Naive thymus-derived CD4-positive, alpha-beta T cell (primary cell): ENCODE measurements at regions not wholly inside any gene's neighbourhood (a gene's known extent, or its start where the extent isn't known, plus 50 kb on each side); places are given as distances from the start of the nearest gene placed in this dataset.

Experiments used
- ATAC-seq: fragments of 150-1000 bp; cut with Tn5 transposase; 2 replicates; pipeline ENCODE4 v1.10.0; 2021; ENCODE audit warnings: mild to moderate bottlenecking, moderate library complexity
- CTCF ChIA-PET: fragments of 350-600 bp; sonication (Branson Sonifier 250); formaldehyde crosslinking; loops from one replicate; lab custom pipeline; 2021; ENCODE audit warnings: antibody characterized with exemption; lab: Charles Lee
- POLR2A ChIA-PET: fragments of 350-600 bp; sonication (Branson Sonifier 250); formaldehyde crosslinking; loops from one replicate; lab custom pipeline; 2021; ENCODE audit warnings: antibody characterized with exemption, inconsistent platforms; lab: Charles Lee
- DNase-seq, 9 donors: peaks; one replicate each; pipeline versions ENCODE4 v3.0.0 to v3.0.0-alpha.2; 2020 to 2022; ENCODE audit warnings: mixed read lengths in 1 of 9
- H3K27ac ChIP-seq: one replicate; pipeline ENCODE4 v1.7.0; 2013; ENCODE audit warnings: mild to moderate bottlenecking, low read depth, low read length, moderate library complexity
- H3K27me3 ChIP-seq, 2 donors: one replicate each; pipeline ENCODE4 v1.7.0; 2013; ENCODE audit warnings: low read length in 2 of 2, mild to moderate bottlenecking in 2 of 2, moderate library complexity in 2 of 2; ENCODE audit not compliant: control insufficient read depth in 2 of 2, insufficient read depth in 2 of 2
- H3K36me3 ChIP-seq, 3 experiments: 1 replicate in 2 of 3; 2 replicates in 1 of 3; pipeline ENCODE4 v1.7.0; 2013; ENCODE audit warnings: low read length in 3 of 3, mild to moderate bottlenecking in 3 of 3, moderate library complexity in 1 of 3; ENCODE audit not compliant: insufficient read depth in 3 of 3, control insufficient read depth in 2 of 3
- H3K4me1 ChIP-seq, 2 donors: one replicate each; pipeline ENCODE4 v1.7.0; 2013; ENCODE audit warnings: low read length in 2 of 2, mild to moderate bottlenecking in 2 of 2, moderate library complexity in 1 of 2; ENCODE audit not compliant: control insufficient read depth in 2 of 2, insufficient read depth in 2 of 2
- H3K4me3 ChIP-seq: 2 replicates; pipeline ENCODE4 v1.7.0; 2013; ENCODE audit warnings: mild to moderate bottlenecking, low read length
- H3K9me3 ChIP-seq, 3 experiments: 1 replicate in 2 of 3; 2 replicates in 1 of 3; pipeline ENCODE4 v1.7.0; 2013; ENCODE audit warnings: low read length in 3 of 3; ENCODE audit not compliant: control insufficient read depth in 2 of 3
- H3K27ac Mint-ChIP-seq, 9 donors: one replicate each; pipeline ENCODE4 v1.8.0; 2020 to 2022; ENCODE audit warnings: mixed read lengths in 9 of 9, mild to moderate bottlenecking in 8 of 9, moderate library complexity in 5 of 9, inconsistent platforms in 2 of 9
- H3K27me3 Mint-ChIP-seq, 5 donors: one replicate each; pipeline ENCODE4 v1.8.0; 2021 to 2022; ENCODE audit warnings: mixed read lengths in 5 of 5, mild to moderate bottlenecking in 1 of 5
- H3K36me3 Mint-ChIP-seq, 5 donors: one replicate each; pipeline ENCODE4 v1.8.0; 2020 to 2022; ENCODE audit warnings: mixed read lengths in 5 of 5, mild to moderate bottlenecking in 3 of 5, inconsistent platforms in 1 of 5
- H3K4me1 Mint-ChIP-seq, 7 donors: one replicate each; pipeline ENCODE4 v1.8.0; 2020 to 2022; ENCODE audit warnings: mixed read lengths in 7 of 7, mild to moderate bottlenecking in 3 of 7, inconsistent platforms in 1 of 7
- H3K4me3 Mint-ChIP-seq, 10 donors: one replicate each; pipeline ENCODE4 v1.8.0; 2020 to 2022; ENCODE audit warnings: mild to moderate bottlenecking in 10 of 10, mixed read lengths in 10 of 10, moderate library complexity in 6 of 10, inconsistent platforms in 2 of 10
- H3K9me3 Mint-ChIP-seq, 11 donors: one replicate each; pipeline ENCODE4 v1.8.0; 2020 to 2022; ENCODE audit warnings: mixed read lengths in 11 of 11, mild to moderate bottlenecking in 4 of 11, inconsistent platforms in 1 of 11, moderate library complexity in 1 of 11
- intact Hi-C, 2 donors: fragments of 100-400 bp; cut with micrococcal nuclease; formaldehyde crosslinking; loops; one replicate each; pipeline ENCODE4 v1.15.1; 2023

GRCh38 chr5:143515829-143516228 lies 112.3 kb upstream of the NR3C1 start:
- ChIA-PET CTCF (no interaction called here), POLR2A (no interaction called here)
- Mint-ChIP-seq H3K9me3 (peaks cover 0 to 12% (median 0%) of the 10 kb centered on the region in 11 donors), H3K36me3 (peaks cover 0 to 3% (median 0%) of the 10 kb centered on the region in 5 donors), H3K27me3 (peaks cover 0 to 5% (median 0%) of the 10 kb centered on the region in 5 donors), H3K4me1 (no peaks in the 10 kb centered on the region), H3K27ac (no peak overlapping the region), H3K4me3 (no peak overlapping the region)
- Histone ChIP-seq H3K36me3 (no peaks in the 10 kb centered on the region), H3K27me3 (no peaks in the 10 kb centered on the region), H3K27ac (no peak overlapping the region), H3K4me1 (no peaks in the 10 kb centered on the region), H3K4me3 (no peak overlapping the region), H3K9me3 (no peaks in the 10 kb centered on the region)
- no peak for DNase-seq
- no peak for ATAC-seq
- intact Hi-C loops: no loop called here

- POLR2A ChIA-PET: no interaction called here
- Mint-ChIP-seq H3K9me3 (peaks cover 0 to 12% (median 0%) of the 10 kb centered on the region in 11 donors), H3K4me1 (no peaks in the 10 kb centered on the region), H3K4me3 (no peak overlapping the region), H3K27me3 (peaks cover 0 to 5% (median 2%) of the 10 kb centered on the region in 5 donors), H3K36me3 (peaks cover 0 to 3% (median 0%) of the 10 kb centered on the region in 5 donors), H3K27ac (no peak overlapping the region)
- DNase-seq: no peak
- CTCF ChIA-PET: no interaction called here
- Histone ChIP-seq H3K27ac (no peak overlapping the region), H3K4me1 (no peaks in the 10 kb centered on the region), H3K27me3 (no peaks in the 10 kb centered on the region), H3K36me3 (no peaks in the 10 kb centered on the region), H3K4me3 (no peak overlapping the region), H3K9me3 (no peaks in the 10 kb centered on the region)
- intact Hi-C loops: no loop called here
- no peak for ATAC-seq
These were observed 111.3 kb upstream of the NR3C1 start for GRCh38 chr5:143514616-143515335.

- Mint-ChIP-seq H3K4me1 (no peaks in the 10 kb centered on the region), H3K27ac (no peak overlapping the region), H3K4me3 (no peak overlapping the region), H3K36me3 (peaks cover 0 to 3% (median 0%) of the 10 kb centered on the region in 5 donors), H3K9me3 (peaks cover 0 to 12% (median 0%) of the 10 kb centered on the region in 11 donors), H3K27me3 (peaks cover 0 to 5% (median 2%) of the 10 kb centered on the region in 5 donors)
- Histone ChIP-seq H3K9me3 (no peaks in the 10 kb centered on the region), H3K27me3 (no peaks in the 10 kb centered on the region), H3K4me3 (no peak overlapping the region), H3K4me1 (no peaks in the 10 kb centered on the region), H3K27ac (no peak overlapping the region), H3K36me3 (no peaks in the 10 kb centered on the region)
- intact Hi-C loops: no loop called here
- ChIA-PET CTCF (no interaction called here), POLR2A (no interaction called here)
- DNase-seq (no peak), ATAC-seq (no peak)
These were observed 110.2 kb upstream of the NR3C1 start for GRCh38 chr5:143513720-143514119.

GRCh38 chr5:143511736-143512135 lies 108.2 kb upstream of the NR3C1 start:
- DNase-seq: no peak
- Mint-ChIP-seq H3K4me3 (no peak overlapping the region), H3K4me1 (no peaks in the 10 kb centered on the region), H3K27ac (no peak overlapping the region), H3K27me3 (peaks cover 0 to 5% (median 2%) of the 10 kb centered on the region in 5 donors), H3K9me3 (peaks cover 0 to 9% (median 0%) of the 10 kb centered on the region in 11 donors), H3K36me3 (peaks cover 0 to 3% (median 0%) of the 10 kb centered on the region in 5 donors)
- Histone ChIP-seq H3K27me3 (no peaks in the 10 kb centered on the region), H3K36me3 (no peaks in the 10 kb centered on the region), H3K9me3 (no peaks in the 10 kb centered on the region), H3K4me3 (no peak overlapping the region), H3K4me1 (no peaks in the 10 kb centered on the region), H3K27ac (no peak overlapping the region)
- intact Hi-C loops: no loop called here
- POLR2A ChIA-PET: no interaction called here
- CTCF ChIA-PET: interaction anchor here (0.8 kb wide), 1 partner anchor 9 kb away, joined by 3 read pairs; no protein-coding TSS in a partner anchor
- ATAC-seq: no peak

- H3K27me3 ChIP-seq: no peaks in the 10 kb centered on the region
- peaks cover 0 to 13% (median 4%) of the 10 kb centered on the region in 11 donors for H3K9me3 Mint-ChIP-seq
- no peak overlapping the region for H3K4me3 ChIP-seq
- no peaks in the 10 kb centered on the region for H3K36me3 ChIP-seq
- H3K4me1 ChIP-seq: no peaks in the 10 kb centered on the region
- no peak for DNase-seq
- no peak for ATAC-seq
- H3K27me3 Mint-ChIP-seq: peaks cover 0 to 5% (median 2%) of the 10 kb centered on the region in 5 donors
- no peaks in the 10 kb centered on the region for H3K4me1 Mint-ChIP-seq
- H3K36me3 Mint-ChIP-seq: peaks cover 0 to 3% (median 0%) of the 10 kb centered on the region in 5 donors
- H3K4me3 Mint-ChIP-seq: no peak overlapping the region
- ChIA-PET POLR2A (no interaction called here), CTCF (no interaction called here)
- H3K27ac Mint-ChIP-seq: no peak overlapping the region
- no peaks in the 10 kb centered on the region for H3K9me3 ChIP-seq
- intact Hi-C loops: no loop called here
- no peak overlapping the region for H3K27ac ChIP-seq
These were observed 106.3 kb upstream of the NR3C1 start for GRCh38 chr5:143509758-143510221.

GRCh38 chr5:143506836-143507552 lies 103.5 kb upstream of the NR3C1 start:
- no peaks in the 10 kb centered on the region for H3K4me1 Mint-ChIP-seq
- peaks cover 0 to 10% (median 6%) of the 10 kb centered on the region in 11 donors for H3K9me3 Mint-ChIP-seq
- intact Hi-C loops: no loop called here
- H3K4me3 ChIP-seq: no peak overlapping the region
- H3K27me3 Mint-ChIP-seq: peaks cover 0 to 2% (median 0%) of the 10 kb centered on the region in 5 donors
- no peaks in the 10 kb centered on the region for H3K36me3 ChIP-seq
- no peak for DNase-seq
- ChIA-PET POLR2A (no interaction called here), CTCF (no interaction called here)
- no peak for ATAC-seq
- no peaks in the 10 kb centered on the region for H3K9me3 ChIP-seq
- no peak overlapping the region for H3K4me3 Mint-ChIP-seq
- peaks cover 0 to 2% (median 0%) of the 10 kb centered on the region in 5 donors for H3K36me3 Mint-ChIP-seq
- no peaks in the 10 kb centered on the region for H3K27me3 ChIP-seq
- H3K27ac Mint-ChIP-seq: no peak overlapping the region
- H3K4me1 ChIP-seq: no peaks in the 10 kb centered on the region
- no peak overlapping the region for H3K27ac ChIP-seq
